NB4 (cell line): ENCODE measurements at regions not wholly inside any gene's neighbourhood (a gene's known extent, or its start where the extent isn't known, plus 50 kb on each side); places are given as distances from the start of the nearest gene placed in this dataset.

Experiments
- CTCF ChIP-seq: IDR thresholded peaks from one replicate; pipeline ENCODE4 v1.5.1; 2012; ENCODE audit warnings: low read depth, low read length
- MAX ChIP-seq: IDR thresholded peaks from 2 replicates; pipeline ENCODE4 v1.6.1; 2011; ENCODE audit warnings: low read depth, low read length
- MYC ChIP-seq: IDR thresholded peaks from 2 replicates; pipeline ENCODE4 v1.6.1; 2011; ENCODE audit warnings: low read depth, low read length
- POLR2A ChIP-seq: IDR thresholded peaks from 2 replicates; pipeline ENCODE4 v1.6.1; 2011; ENCODE audit warnings: mild to moderate bottlenecking; ENCODE audit not compliant: insufficient read length; ENCODE audit errors: extremely low read depth

GRCh38 chr15:95400428-95400827 is 930.1 kb upstream of the NR2F2 start:
- TF ChIP-seq CTCF = no peak
- no peak for TF ChIP-seq POLR2A
- no peak for TF ChIP-seq MYC
- no peak for TF ChIP-seq MAX
